HEK293 (cell line): ENCODE measurements at regions not wholly inside any gene's neighbourhood (a gene's known extent, or its start where the extent isn't known, plus 50 kb on each side); places are given as distances from the start of the nearest gene placed in this dataset.

ENCODE experiments used
- CTCF ChIA-PET: fragments of 350-600 bp; formaldehyde crosslinking; extraction: SDS; loops from one replicate; lab custom pipeline; 2021; ENCODE audit warnings: antibody characterized with exemption; lab: Yijun Ruan, JAX
- POLR2A ChIA-PET: fragments of 300-600 bp; formaldehyde crosslinking; extraction: SDS; loops from one replicate; lab custom pipeline; 2020; ENCODE audit warnings: antibody characterized with exemption, inconsistent platforms; lab: Yijun Ruan, JAX
- H3K27ac ChIP-seq: fragments of 200-500 bp; sonication (Bioruptor generic); 2 replicates; pipeline ENCODE4 v1.5.1; 2014; ENCODE audit warnings: low read depth, low read length, control low read depth, inconsistent platforms; ENCODE audit errors: extremely low read depth
- H3K36me3 ChIP-seq, 2 experiments: fragments of 200-500 bp in 1 of 2; sonication (Bioruptor generic) in 1 of 2; 1 replicate in 1 of 2; 2 replicates in 1 of 2; pipeline ENCODE4 v1.5.1; 2014 to 2017; ENCODE audit warnings: inconsistent platforms in 2 of 2, low read length in 2 of 2; ENCODE audit not compliant: control insufficient read depth in 2 of 2, insufficient read depth in 1 of 2
- H3K4me1 ChIP-seq: fragments of 200-500 bp; sonication (Bioruptor generic); 2 replicates; pipeline ENCODE4 v1.5.1; 2014; ENCODE audit warnings: mild to moderate bottlenecking, low read length, inconsistent platforms; ENCODE audit not compliant: control insufficient read depth, insufficient read depth
- H3K4me3 ChIP-seq: 2 replicates; pipeline ENCODE4 v1.5.1; 2011; ENCODE audit warnings: low read depth, mild to moderate bottlenecking, control low read depth, low read length, moderate library complexity
- H3K9me3 ChIP-seq: fragments of 200-500 bp; sonication (Bioruptor generic); 2 replicates; pipeline ENCODE4 v1.5.1; 2014; ENCODE audit warnings: low read depth, low read length, inconsistent platforms; ENCODE audit not compliant: control insufficient read depth, insufficient read depth
- BCL11A ChIP-seq: fragments of 450-650 bp; formaldehyde crosslinking; IDR thresholded peaks from 2 replicates; pipeline ENCODE4 v1.5.1; 2016; ENCODE audit warnings: low read depth, missing biosample characterization, missing genetic modification characterization
- ELK4 ChIP-seq: IDR thresholded peaks from 2 replicates; pipeline ENCODE4 v1.6.1; 2011; ENCODE audit warnings: mild to moderate bottlenecking, low read depth, low read length, borderline replicate concordance
- GLI4 ChIP-seq: fragments of 450-650 bp; formaldehyde crosslinking; IDR thresholded peaks from 2 replicates; pipeline ENCODE4 v1.5.1; 2016; ENCODE audit warnings: missing biosample characterization, missing genetic modification characterization
- KLF16 ChIP-seq: fragments of 450-650 bp; formaldehyde crosslinking; IDR thresholded peaks from 2 replicates; pipeline ENCODE4 v1.5.1; 2017; ENCODE audit warnings: missing biosample characterization, missing genetic modification characterization
- KLF17 ChIP-seq: fragments of 450-650 bp; formaldehyde crosslinking; IDR thresholded peaks from 2 replicates; pipeline ENCODE4 v1.5.1; 2016; ENCODE audit warnings: missing biosample characterization, missing genetic modification characterization
- PRDM4 ChIP-seq: fragments of 450-650 bp; formaldehyde crosslinking; IDR thresholded peaks from 2 replicates; pipeline ENCODE4 v1.5.1; 2017; ENCODE audit warnings: missing biosample characterization, missing genetic modification characterization
- SCRT1 ChIP-seq: fragments of 450-650 bp; formaldehyde crosslinking; IDR thresholded peaks from 2 replicates; pipeline ENCODE4 v1.5.1; 2016; ENCODE audit warnings: missing biosample characterization, missing genetic modification characterization, borderline replicate concordance
- SP7 ChIP-seq: fragments of 450-650 bp; formaldehyde crosslinking; IDR thresholded peaks from 2 replicates; pipeline ENCODE4 v1.5.1; 2016; ENCODE audit warnings: missing biosample characterization, missing genetic modification characterization
- TSHZ1 ChIP-seq: fragments of 450-650 bp; formaldehyde crosslinking; IDR thresholded peaks from 2 replicates; pipeline ENCODE4 v1.5.1; 2016; ENCODE audit warnings: missing biosample characterization, missing genetic modification characterization, borderline replicate concordance
- YY1 ChIP-seq: fragments of 450-650 bp; formaldehyde crosslinking; IDR thresholded peaks from 2 replicates; pipeline ENCODE4 v1.5.1; 2018; ENCODE audit warnings: missing biosample characterization, missing genetic modification characterization
- ZNF132 ChIP-seq: fragments of 450-650 bp; formaldehyde crosslinking; IDR thresholded peaks from 2 replicates; pipeline ENCODE4 v1.5.1; 2017; ENCODE audit warnings: missing biosample characterization, missing genetic modification characterization, borderline replicate concordance
- ZNF175 ChIP-seq: fragments of 450-650 bp; formaldehyde crosslinking; IDR thresholded peaks from 2 replicates; pipeline ENCODE4 v1.5.1; 2016; ENCODE audit warnings: missing biosample characterization, missing genetic modification characterization
- ZNF23 ChIP-seq: fragments of 450-650 bp; formaldehyde crosslinking; IDR thresholded peaks from 2 replicates; pipeline ENCODE4 v1.5.1; 2016; ENCODE audit warnings: missing biosample characterization, missing genetic modification characterization, borderline replicate concordance
- ZNF324 ChIP-seq: fragments of 450-650 bp; formaldehyde crosslinking; IDR thresholded peaks from 2 replicates; pipeline ENCODE4 v1.5.1; 2016; ENCODE audit warnings: missing biosample characterization, missing genetic modification characterization
- ZNF335 ChIP-seq: fragments of 450-650 bp; formaldehyde crosslinking; conservative IDR thresholded peaks from 2 replicates; pipeline ENCODE4 v1.5.1; 2016; ENCODE audit warnings: missing biosample characterization, missing genetic modification characterization
- ZNF341 ChIP-seq: fragments of 450-650 bp; formaldehyde crosslinking; IDR thresholded peaks from 2 replicates; pipeline ENCODE4; 2016; ENCODE audit warnings: low read depth, missing biosample characterization, missing genetic modification characterization
- ZNF548 ChIP-seq: fragments of 450-650 bp; formaldehyde crosslinking; IDR thresholded peaks from 2 replicates; pipeline ENCODE4 v1.5.1; 2016; ENCODE audit warnings: missing biosample characterization, missing genetic modification characterization
- ZNF560 ChIP-seq: fragments of 450-650 bp; formaldehyde crosslinking; IDR thresholded peaks from 2 replicates; pipeline ENCODE4 v1.5.1; 2017; ENCODE audit warnings: missing biosample characterization, missing genetic modification characterization, borderline replicate concordance
- ZNF610 ChIP-seq: fragments of 450-650 bp; formaldehyde crosslinking; IDR thresholded peaks from 2 replicates; pipeline ENCODE4 v1.5.1; 2016; ENCODE audit warnings: missing biosample characterization, missing genetic modification characterization, borderline replicate concordance
- ZNF76 ChIP-seq: fragments of 450-650 bp; formaldehyde crosslinking; IDR thresholded peaks from 2 replicates; pipeline ENCODE4; 2016; ENCODE audit warnings: low read depth, missing biosample characterization, missing genetic modification characterization, borderline replicate concordance
- ZSCAN18 ChIP-seq: fragments of 450-650 bp; formaldehyde crosslinking; IDR thresholded peaks from 2 replicates; pipeline ENCODE4 v1.5.1; 2016; ENCODE audit warnings: missing biosample characterization, missing genetic modification characterization

- Histone ChIP-seq H3K27ac (no peak overlapping the region), H3K36me3 (no peaks in the 10 kb centered on the region), H3K9me3 (no peaks in the 10 kb centered on the region), H3K4me3 (no peak overlapping the region), H3K4me1 (no peaks in the 10 kb centered on the region)
- ChIA-PET POLR2A (no interaction called here), CTCF (interaction anchor here (0.6 kb wide), 2 partner anchors 10 to 26 kb away, joined by 3 to 5 read pairs; no protein-coding TSS in a partner anchor)
- TF ChIP-seq SP7 (tag by site-specific recombination) (no peak), ZNF335 (tag by site-specific recombination) (no peak), ZNF324 (tag by site-specific recombination) (no peak), KLF16 (tag by site-specific recombination) (no peak), YY1 (tag by site-specific recombination) (no peak), ELK4 (no peak), ZNF548 (no peak), ZNF175 (tag by site-specific recombination) (no peak), ZNF132 (tag by site-specific recombination) (no peak), ZSCAN18 (tag by site-specific recombination) (no peak), ZNF610 (no peak), ZNF76 (tag by site-specific recombination) (no peak), BCL11A (tag by site-specific recombination) (no peak), GLI4 (no peak), ZNF23 (tag by site-specific recombination) (no peak), PRDM4 (no peak)
These were observed 148.6 kb upstream of the GAS1 start for GRCh38 chr9:87095951-87096350.

- H3K4me3 ChIP-seq, result no peak overlapping the region
- TF ChIP-seq GLI4, result no peak
- TF ChIP-seq SCRT1 (tag by site-specific recombination), result no peak
- TF ChIP-seq ZNF560 (tag by site-specific recombination), result no peak
- no peak for TF ChIP-seq KLF17 (tag by site-specific recombination)
- TF ChIP-seq TSHZ1 (tag by site-specific recombination), result no peak
- no peak for TF ChIP-seq ZNF341 (tag by site-specific recombination)
- no peaks in the 10 kb centered on the region for H3K9me3 ChIP-seq
- H3K27ac ChIP-seq, result no peak overlapping the region
- ChIA-PET POLR2A (no interaction called here), CTCF (interaction anchor here (0.6 to 1.5 kb wide), 2 partner anchors 9 to 11 kb away, joined by 5 read pairs; no protein-coding TSS in a partner anchor)
- no peaks in the 10 kb centered on the region for H3K4me1 ChIP-seq
- no peaks in the 10 kb centered on the region for H3K36me3 ChIP-seq
These were observed 149.2 kb upstream of the GAS1 start for GRCh38 chr9:87096506-87096905.
